ENCODE measurements at regions not wholly inside any gene's neighbourhood (a gene's known extent, or its start where the extent isn't known, plus 50 kb on each side); places are given as distances from the start of the nearest gene placed in this dataset.

- no peak for TF ChIP-seq SUZ12 (IDR thresholded peaks at IDR 0.05; ENCODE audit: extremely low read depth, insufficient read depth, insufficient read length)
- no peak for TF ChIP-seq YY1 (IDR thresholded peaks at IDR 0.05; ENCODE audit: insufficient read depth, insufficient read length)
Observed at GRCh38 chr1:229907884-229908638, 159.0 kb upstream of the GALNT2 start.

Data from NT2/D1 (cell line).